ENCODE measurements at regions not wholly inside any gene's neighbourhood (a gene's known extent, or its start where the extent isn't known, plus 50 kb on each side); places are given as distances from the start of the nearest gene placed in this dataset.

DNA sequence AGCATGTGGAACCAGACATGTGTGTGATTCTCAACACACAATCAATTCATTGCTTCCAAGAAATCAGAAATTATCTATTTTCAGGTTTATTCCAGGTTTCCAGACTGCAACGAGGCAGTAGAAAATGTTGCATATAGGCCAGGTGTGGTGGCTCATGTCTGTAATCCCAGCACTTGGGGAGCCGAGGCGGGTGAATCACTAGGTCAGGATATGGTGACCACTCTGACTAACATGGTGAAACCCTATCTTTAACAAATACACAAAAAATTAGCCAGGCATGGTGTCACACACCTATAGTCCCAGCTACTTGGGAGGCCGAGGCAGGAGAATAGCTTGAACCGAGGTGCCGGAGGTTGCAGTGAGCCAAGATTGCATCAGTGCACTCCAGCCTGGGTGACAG lies 1289.9 kb downstream of the NLGN4Y start:
- no peak for ATAC-seq
- Histone ChIP-seq H3K4me1 (ENCODE audit: control insufficient read depth in 2 of 2, insufficient read depth in 2 of 2, low read length in 2 of 2) (no peaks in the 10 kb centered on the region), H3K27ac (ENCODE audit: low read depth, low read length) (no peak overlapping the region), H3K4me3 (ENCODE audit: low read length) (no peak overlapping the region), H3K27me3 (ENCODE audit: control insufficient read depth in 2 of 2, insufficient read depth in 2 of 2, low read length in 2 of 2) (no peaks in the 10 kb centered on the region), H3K9me3 (ENCODE audit: control insufficient read depth in 2 of 3, low read length in 3 of 3) (no peaks in the 10 kb centered on the region), H3K36me3 (ENCODE audit: control insufficient read depth in 2 of 3, insufficient read depth in 3 of 3, low read length in 3 of 3) (no peaks in the 10 kb centered on the region)
- Mint-ChIP-seq H3K9me3 (peaks cover 0 to 20% (median 0%) of the 10 kb centered on the region in 11 donors), H3K27me3 (no peaks in the 10 kb centered on the region), H3K4me1 (no peaks in the 10 kb centered on the region), H3K36me3 (no peaks in the 10 kb centered on the region), H3K4me3 (no peak overlapping the region), H3K27ac (no peak overlapping the region)
- ChIA-PET CTCF (no interaction called here), POLR2A (no interaction called here)
- intact Hi-C loops (cut with micrococcal nuclease), result no loop called here
- DNase-seq, result no peak
